ENCODE measurements at regions not wholly inside any gene's neighbourhood (a gene's known extent, or its start where the extent isn't known, plus 50 kb on each side); places are given as distances from the start of the nearest gene placed in this dataset.

DNA sequence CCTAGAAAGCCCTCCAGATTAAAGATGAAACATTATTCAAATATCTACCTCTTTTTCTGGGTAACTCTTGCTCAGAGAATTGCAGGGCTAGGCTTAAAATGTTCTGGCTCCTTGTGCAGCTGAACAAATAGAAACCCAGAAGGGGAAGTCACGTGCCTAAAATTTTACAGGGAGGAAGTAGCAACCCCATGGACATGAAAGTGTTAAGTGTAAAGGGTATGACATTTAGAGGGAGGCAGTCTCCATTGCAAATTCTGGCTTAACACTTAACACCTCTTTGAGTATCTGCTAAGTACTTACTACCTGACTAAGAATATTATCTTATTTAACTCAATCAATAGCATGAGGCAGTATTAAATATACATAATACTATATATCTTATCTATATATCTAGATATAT, 376.1 kb upstream of the ERCC4 start:
- H3K36me3 ChIP-seq (ENCODE audit: insufficient read depth) = no peaks in the 10 kb centered on the region
- H2AFZ ChIP-seq (ENCODE audit: low read depth) = no peak overlapping the region
- no peak overlapping the region for H3K27ac ChIP-seq
- TF ChIP-seq CTCF (conservative IDR thresholded peaks at IDR 0.05; ENCODE audit: low read depth, low read length) = no peak
- H3K27me3 ChIP-seq (ENCODE audit: insufficient read depth, low read depth) = no peaks in the 10 kb centered on the region
- no peaks in the 10 kb centered on the region for H4K20me1 ChIP-seq (ENCODE audit: insufficient read depth)
- H3K4me2 ChIP-seq = no peak overlapping the region
- no peak overlapping the region for H3K9ac ChIP-seq
- no peaks in the 10 kb centered on the region for H3K79me2 ChIP-seq (ENCODE audit: insufficient read depth, low read depth)
- H3K4me1 ChIP-seq (ENCODE audit: low read depth, poor library complexity, severe bottlenecking) = no peaks in the 10 kb centered on the region
- H3K4me3 ChIP-seq (IDR thresholded peaks at IDR 0.05; ENCODE audit: insufficient read depth, low read depth, low read length) = no peak overlapping the region

DNA sequence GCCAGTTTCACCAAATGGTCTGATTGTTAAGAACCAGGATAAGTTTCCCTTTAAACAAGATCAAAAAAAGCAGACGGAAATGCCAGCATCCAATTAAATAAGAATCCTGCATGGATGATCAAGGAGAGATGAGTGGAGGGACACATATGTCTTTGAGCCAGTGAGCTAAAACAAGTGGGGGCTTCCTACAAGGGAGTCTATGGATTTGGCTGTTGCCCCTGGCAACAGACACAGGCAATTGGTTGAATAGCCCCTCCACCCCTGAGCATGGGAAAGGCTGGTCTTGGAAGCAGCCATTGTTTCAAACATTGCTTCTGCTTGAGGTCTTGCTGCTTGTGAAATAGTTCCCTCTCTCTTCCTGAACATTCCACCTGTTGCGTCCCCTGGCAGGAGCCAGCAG, 374.7 kb upstream of the ERCC4 start:
- no peaks in the 10 kb centered on the region for H4K20me1 ChIP-seq (ENCODE audit: insufficient read depth)
- H3K27me3 ChIP-seq (ENCODE audit: insufficient read depth, low read depth) = no peaks in the 10 kb centered on the region
- H3K4me3 ChIP-seq (IDR thresholded peaks at IDR 0.05; ENCODE audit: insufficient read depth, low read depth, low read length) = no peak overlapping the region
- H2AFZ ChIP-seq (ENCODE audit: low read depth) = no peak overlapping the region
- no peak overlapping the region for H3K27ac ChIP-seq
- H3K4me1 ChIP-seq (ENCODE audit: low read depth, poor library complexity, severe bottlenecking) = no peaks in the 10 kb centered on the region
- no peak for TF ChIP-seq CTCF (conservative IDR thresholded peaks at IDR 0.05; ENCODE audit: low read depth, low read length)
- H3K36me3 ChIP-seq (ENCODE audit: insufficient read depth) = no peaks in the 10 kb centered on the region
- no peaks in the 10 kb centered on the region for H3K79me2 ChIP-seq (ENCODE audit: insufficient read depth, low read depth)
- H3K9ac ChIP-seq = no peak overlapping the region
- no peak overlapping the region for H3K4me2 ChIP-seq

DNA sequence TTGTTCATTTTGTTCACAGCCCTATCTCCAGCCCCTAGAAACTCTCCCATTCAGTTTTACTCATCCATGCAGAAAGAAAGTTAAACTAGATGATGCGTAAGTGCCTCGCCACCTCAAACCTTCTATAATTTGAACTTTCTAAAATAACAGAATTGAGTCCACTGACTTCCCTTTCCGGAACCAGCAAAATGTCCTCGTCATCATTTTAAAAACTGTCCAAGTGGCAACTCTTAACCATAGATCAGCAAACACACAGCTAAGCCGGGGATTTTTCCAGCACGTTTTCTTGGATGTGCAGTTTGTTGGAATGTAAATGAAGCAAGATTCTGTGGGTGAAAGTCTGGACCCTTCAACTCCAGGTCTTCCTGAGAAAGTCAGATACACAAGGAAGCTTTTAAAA, 369.7 kb upstream of the ERCC4 start:
- Histone ChIP-seq H3K4me3 (IDR thresholded peaks at IDR 0.05; ENCODE audit: insufficient read depth, low read depth, low read length) (no peak overlapping the region), H3K4me1 (ENCODE audit: low read depth, poor library complexity, severe bottlenecking) (no peaks in the 10 kb centered on the region), H3K79me2 (ENCODE audit: insufficient read depth, low read depth) (no peaks in the 10 kb centered on the region), H3K36me3 (ENCODE audit: insufficient read depth) (no peaks in the 10 kb centered on the region), H3K9ac (no peak overlapping the region), H3K27ac (no peak overlapping the region), H3K4me2 (no peak overlapping the region), H4K20me1 (ENCODE audit: insufficient read depth) (no peaks in the 10 kb centered on the region), H2AFZ (ENCODE audit: low read depth) (no peak overlapping the region), H3K27me3 (ENCODE audit: insufficient read depth, low read depth) (no peaks in the 10 kb centered on the region)
- TF ChIP-seq CTCF (conservative IDR thresholded peaks at IDR 0.05; ENCODE audit: low read depth, low read length) = no peak

DNA sequence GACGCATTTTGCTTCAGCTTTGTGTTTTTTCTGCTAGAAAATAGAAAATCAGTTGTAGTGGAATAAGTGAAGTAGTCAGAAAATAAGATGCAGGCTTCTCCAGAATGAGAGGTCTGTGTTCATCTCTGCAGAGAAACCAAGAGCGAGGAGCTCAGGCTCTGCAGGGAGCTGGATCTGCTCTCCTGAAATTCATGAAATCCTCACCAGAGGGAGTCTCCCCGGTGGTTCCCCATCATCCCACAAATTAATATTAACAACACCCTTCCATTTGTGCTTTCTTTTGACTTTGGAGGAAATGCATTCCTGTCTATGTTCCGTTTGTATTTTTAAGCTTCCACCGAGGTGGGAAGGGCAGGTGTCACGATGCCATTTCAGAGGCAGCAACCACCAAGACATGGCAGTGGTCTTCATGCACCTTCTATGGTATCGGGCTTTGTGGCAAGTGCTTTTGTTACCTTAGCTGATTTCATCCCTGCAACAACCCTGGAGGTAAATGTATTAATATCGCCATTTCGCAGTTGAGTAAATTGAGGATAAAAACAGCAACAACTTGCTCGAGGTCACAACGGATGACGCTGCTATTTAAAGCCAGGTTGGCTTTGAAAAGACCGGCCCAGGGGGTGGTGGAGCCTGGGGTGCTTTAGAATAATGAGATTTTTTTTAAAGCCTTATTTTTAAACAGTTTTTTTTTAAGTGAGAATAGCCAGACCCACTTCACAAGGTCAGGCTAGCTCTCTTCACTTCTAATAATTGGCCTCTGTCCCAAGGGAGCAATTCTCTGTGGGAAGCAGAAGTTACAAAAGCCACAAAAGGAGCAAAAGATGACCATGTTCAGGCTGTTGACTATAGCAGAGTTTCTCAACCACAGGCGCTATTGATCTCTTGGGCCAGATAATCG, 367.6 kb upstream of the ERCC4 start:
- no peaks in the 10 kb centered on the region for H3K27me3 ChIP-seq (ENCODE audit: insufficient read depth, low read depth)
- no peak for TF ChIP-seq CTCF (conservative IDR thresholded peaks at IDR 0.05; ENCODE audit: low read depth, low read length)
- no peaks in the 10 kb centered on the region for H3K4me1 ChIP-seq (ENCODE audit: low read depth, poor library complexity, severe bottlenecking)
- H4K20me1 ChIP-seq (ENCODE audit: insufficient read depth) = no peaks in the 10 kb centered on the region
- H3K4me3 ChIP-seq (IDR thresholded peaks at IDR 0.05; ENCODE audit: insufficient read depth, low read depth, low read length) = no peak overlapping the region
- no peak overlapping the region for H3K4me2 ChIP-seq
- H2AFZ ChIP-seq (ENCODE audit: low read depth) = no peak overlapping the region
- H3K79me2 ChIP-seq (ENCODE audit: insufficient read depth, low read depth) = no peaks in the 10 kb centered on the region
- no peak overlapping the region for H3K27ac ChIP-seq
- no peak overlapping the region for H3K9ac ChIP-seq
- H3K36me3 ChIP-seq (ENCODE audit: insufficient read depth) = no peaks in the 10 kb centered on the region

Measured in KMS-11 (cell line).